Hematopoietic multipotent progenitor cell treated with erythropoietin and hydrocortisone succinate and interleukin-3 and kit ligand, for 4 days (in vitro differentiated cells): ENCODE measurements at regions not wholly inside any gene's neighbourhood (a gene's known extent, or its start where the extent isn't known, plus 50 kb on each side); places are given as distances from the start of the nearest gene placed in this dataset.

ENCODE experiments used
- DNase-seq: peaks from one replicate; pipeline ENCODE4 v3.0.0-alpha.2; 2015

DNA sequence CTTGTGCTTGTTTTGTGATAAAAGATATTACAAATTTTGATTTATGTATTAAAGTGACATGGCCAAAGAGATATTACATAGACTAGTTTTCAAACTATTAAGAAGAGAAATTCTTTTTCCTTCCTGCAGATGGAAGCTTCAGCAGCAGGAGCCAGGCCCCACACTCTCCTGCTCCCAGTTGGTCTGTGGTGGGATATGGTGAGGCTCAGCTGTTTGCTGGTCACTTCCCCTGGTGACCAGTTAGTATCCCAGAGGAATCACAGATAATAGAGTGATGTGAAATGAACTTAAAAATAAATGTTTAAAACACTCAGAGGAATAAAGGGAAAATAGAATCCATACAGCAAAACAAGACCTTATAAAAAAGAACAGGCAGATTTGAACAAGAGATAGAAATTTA is 154.7 kb downstream of the KTN1 start:
- no peak for DNase-seq

DNA sequence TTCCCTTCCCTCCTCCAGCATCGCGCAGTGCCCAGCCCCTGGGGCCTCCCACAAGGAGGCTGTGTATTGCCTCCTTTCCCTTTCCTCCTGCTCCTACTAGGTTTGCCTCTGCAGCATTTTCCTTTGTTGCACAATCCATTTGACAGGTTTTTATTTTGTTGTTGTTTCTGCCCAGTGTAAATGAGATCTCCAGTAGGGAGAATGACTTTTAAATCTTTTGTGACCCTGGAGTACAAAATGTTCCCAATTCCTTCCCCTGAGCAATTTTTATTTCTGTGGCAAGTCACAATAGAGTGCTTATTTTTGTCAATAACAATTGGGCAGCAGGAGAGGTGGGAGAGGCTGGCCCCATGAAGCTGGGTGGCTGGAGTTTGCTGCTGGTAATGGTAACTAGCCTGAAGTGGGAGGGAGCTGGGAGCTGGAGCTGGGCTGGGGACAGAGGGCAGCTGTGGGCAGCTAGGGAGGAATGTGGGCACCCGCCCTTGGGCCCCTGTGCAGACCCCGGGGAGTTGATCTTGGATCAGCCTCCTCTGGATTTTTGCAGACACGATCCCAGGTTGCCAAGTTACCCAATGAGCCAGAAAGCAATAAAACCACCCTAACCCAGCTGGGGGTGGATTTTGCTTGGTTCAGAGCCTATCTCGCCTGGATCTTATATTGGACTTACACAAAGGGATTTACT is 160.1 kb downstream of the KTN1 start:
- DNase-seq = no peak

DNA sequence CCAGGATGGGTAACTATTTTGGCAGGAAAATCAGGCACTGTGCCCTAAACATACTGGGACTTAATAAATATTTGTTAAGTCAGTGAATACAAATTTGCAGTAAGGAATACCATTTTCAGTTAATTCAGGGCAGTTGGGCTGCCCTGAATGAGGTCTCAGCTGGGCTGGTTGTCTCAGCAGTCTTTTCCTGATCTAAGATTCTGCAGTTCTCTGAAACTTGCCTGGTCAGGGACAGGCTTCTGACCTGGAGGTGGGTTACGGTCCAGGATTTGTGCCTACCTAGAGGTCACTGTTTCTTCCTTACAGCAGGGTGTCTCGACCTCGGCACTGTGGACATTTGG is 160.6 kb downstream of the KTN1 start:
- no peak for DNase-seq

DNA sequence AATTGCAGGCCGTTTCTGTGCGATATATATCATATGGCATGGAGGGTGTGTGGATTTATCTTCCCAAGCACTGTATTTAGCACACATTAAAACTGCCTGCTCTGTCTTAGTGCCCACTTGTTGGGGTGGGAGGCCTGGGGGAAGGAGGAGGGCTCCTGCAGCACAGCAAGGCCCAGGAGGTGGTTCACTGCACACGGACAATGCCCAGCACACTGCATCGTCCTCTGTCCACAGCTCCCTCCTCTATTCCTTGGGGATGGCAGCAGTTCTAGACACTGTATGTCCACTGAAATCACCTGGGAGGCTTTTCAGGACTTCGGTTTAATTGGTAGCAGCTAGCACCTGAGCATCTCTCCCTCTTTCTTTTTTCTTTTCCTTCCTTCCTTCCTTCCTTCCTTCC is 161.2 kb downstream of the KTN1 start:
- no peak for DNase-seq

DNA sequence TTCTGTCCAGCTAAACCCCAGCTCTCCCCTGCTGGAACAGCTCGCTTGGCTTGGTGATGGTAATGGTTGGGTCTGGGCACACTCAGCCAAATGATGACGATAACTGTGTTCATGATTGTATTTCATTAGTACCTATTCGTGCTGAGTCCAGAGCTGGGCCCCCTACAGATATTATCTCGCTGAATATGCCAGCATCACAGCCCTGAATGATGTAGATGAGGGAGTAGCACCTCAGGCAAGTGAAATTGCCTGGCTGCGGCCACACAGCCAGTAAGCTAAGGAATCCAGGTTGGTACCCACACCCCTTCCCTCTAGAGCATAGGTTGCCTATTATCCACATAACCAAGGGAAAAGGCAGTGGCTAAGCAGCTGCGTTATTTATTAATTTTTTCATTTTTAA is 163.5 kb downstream of the KTN1 start:
- no peak for DNase-seq

DNA sequence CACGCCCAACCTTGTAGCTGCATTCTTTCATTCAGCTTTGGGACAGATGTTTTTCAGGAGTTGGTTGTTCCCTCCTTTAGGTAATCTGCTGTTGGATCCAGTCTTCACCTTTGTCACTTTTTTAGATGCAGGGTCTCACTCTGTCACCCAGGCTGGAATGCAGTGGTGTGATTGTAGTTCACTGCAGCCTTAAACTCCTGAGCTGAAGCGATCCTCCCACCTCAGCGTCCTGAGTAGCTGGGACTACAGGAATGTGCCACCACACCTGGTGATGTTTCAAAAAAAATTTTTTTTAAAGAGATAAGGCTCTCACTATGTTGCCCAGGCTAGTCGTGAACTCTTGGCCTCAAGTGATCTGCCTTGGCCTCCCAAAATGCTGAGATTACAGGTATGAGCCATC is 164.3 kb downstream of the KTN1 start:
- DNase-seq = no peak

DNA sequence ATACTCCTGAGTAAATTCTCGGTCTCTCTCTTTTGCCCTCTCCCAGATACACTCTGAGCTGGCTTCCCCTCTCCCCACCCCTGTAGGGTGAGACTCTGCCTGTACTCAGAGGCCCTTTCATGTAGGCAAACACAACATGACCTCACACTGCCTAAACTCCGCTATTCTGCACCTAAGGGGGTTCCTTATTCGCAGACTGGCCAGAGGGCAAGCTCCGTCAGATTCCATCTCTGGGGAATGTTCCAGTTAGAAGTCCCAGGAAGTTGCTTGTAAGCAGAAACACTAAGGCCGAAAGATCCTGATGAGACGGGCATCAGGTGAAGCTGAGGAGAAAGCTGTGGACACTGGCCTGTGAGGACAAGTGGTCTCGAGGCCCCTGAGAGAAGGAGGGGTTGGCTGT is 165.9 kb downstream of the KTN1 start:
- no peak for DNase-seq

DNA sequence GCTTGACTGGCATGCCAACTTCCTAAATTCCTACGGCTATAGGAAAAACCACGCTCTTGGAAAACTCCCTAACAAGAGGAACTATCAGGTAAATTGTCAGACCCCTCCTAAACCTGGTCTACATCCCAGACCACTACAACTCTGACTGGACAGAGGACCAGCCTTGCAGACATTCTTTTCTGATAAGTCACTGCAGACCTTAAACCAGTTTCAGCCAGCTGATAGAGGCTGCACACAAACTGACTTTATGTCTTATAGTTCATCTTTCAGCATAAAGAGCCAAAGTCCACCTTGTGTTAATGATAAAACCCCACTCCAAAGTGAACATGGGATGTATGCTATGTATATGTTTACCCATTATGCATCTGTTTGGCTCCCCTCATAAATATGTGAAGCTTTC is 166.6 kb downstream of the KTN1 start:
- DNase-seq = no peak

DNA sequence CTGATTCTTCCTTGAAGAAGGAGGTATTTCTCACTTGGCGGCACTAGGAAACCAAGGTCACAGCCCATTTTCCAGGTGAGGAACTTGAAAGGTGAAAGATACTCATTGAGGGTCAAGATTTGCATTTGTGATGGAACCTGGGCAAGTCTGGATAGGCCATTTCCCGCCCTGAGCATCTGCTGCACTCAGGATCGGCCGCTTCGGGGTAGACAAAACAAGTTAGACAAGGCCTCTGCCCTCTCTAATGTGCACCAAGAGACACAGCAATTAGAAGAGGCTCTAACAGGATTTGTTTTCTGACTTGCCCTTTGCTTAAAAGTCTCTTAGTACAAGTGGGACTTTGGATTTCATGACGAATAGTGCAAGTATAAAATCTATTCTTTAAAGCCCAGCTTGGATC is 167.2 kb downstream of the KTN1 start:
- DNase-seq = no peak

DNA sequence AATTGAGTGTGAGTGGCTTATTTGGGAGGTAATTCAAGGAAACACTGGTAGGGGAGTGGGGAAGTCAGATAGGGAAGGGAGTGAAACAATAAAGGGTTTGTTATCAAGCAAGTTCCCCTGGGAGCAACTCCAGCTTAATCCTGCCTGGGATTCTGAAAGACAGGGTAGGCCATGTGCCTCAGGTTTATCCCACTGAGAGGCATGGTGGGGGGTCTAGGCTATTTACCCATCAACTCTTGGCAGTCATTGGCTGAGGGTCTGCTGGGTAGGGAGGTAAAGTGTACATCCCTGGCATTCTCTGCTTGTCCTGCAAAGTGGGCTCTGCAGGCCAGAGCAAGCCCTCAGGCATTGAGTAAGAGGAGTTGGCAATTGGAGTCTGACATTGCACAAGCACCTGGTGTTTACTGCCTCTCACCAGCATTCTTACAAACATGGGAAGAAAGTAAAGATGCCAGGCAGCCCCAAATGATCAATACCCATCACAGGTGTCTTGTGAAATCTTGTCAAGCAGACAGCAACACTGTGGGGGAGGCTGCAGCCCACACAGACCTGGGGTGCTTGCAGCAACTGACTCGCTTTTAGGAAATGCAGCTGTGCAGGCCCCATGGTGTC is 169.3 kb downstream of the KTN1 start:
- no peak for DNase-seq

DNA sequence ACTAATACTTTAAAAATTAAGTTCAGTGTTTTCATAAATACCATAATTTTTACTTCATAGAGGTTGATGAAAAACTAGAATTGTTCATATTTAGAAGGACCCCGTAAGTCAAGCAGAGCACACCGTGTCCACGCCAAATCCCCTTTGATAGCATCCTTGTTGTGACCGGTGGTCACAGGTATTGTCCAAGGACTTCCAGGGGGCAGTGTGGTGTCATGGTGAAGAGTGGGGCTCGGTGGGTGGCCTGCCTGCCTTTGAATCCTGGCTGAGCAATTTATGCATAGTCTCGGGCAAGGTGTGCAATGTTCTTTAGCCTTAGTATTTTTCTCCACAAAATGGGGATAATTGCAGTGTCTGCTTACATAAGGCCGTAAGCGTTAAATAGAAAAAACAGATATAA is 169.9 kb downstream of the KTN1 start:
- no peak for DNase-seq

DNA sequence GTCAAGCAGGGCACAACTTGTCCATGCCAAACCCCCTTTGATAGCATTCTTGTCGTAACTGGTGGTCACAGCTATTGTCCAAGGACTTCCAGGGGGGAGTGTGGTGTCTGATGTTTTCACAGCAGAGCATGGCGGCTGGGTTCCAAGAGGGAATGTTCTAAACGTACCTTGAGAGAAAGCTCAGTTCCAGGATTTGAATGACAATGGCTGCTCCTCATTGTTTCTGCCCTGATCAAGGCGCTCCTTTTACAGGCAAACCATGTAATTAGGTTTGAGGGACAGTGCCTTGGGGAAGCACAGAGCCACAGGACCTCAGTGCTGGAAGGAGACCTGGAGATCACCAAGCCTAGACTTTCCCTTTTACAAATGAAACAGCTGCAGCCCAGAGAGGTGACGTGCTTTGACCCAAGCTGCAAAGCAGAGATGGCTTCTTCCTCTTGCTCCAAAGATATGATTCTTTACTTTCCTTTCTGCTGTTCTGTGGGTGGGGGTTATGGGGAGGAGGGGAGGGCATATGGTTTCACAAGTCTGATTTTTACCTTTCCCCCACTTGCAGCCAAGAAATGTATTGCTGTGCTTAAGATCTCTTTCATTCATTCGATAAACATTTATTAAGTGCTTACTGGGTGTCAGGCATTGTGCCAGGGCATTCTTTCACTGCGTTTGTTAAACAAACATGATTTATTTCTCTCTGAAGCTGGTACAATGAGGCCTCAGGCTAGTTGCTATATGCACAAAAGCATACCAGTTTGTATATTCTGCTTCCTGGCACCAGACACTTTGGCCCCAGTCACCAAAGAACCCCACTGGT is 172.8 kb downstream of the KTN1 start:
- DNase-seq = no peak

DNA sequence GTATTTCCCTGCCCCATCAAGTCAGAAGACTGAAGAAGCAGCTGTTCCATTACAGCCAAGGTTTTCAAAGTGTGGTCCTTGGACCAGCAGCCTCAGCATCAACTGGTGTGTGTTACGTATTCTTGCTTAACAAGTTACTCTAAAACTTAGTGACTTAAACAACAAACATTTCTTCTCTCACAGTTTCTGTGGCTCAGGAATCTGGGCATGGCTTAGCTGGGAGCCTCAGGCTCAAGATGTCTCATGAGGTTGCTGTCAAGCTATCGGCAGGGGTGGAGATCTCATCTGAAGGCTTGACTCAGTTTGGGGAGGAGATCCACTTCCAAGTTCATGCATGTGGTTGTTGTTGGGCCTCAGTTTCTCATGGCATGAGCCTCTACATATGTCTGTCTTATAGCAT is 174.5 kb downstream of the KTN1 start:
- no peak for DNase-seq

DNA sequence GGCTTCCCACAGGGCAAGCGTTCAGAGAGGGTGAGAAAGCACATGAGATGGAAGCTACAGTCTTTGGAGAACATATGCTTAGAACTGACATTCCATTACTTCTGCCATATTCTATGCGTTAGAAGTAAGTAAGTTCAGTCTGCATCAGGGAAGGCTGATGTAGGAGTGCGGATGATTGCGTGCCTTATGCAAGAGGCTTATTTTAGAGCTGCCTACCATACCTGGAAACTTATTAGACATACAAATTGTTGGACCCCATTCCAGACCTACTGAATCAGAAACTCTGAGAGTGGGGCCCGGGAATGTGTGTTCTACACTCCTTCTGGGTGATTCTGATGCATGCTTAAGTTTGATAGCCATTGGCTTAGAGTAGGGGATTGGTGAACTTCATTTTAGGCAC is 174.9 kb downstream of the KTN1 start:
- DNase-seq = no peak

DNA sequence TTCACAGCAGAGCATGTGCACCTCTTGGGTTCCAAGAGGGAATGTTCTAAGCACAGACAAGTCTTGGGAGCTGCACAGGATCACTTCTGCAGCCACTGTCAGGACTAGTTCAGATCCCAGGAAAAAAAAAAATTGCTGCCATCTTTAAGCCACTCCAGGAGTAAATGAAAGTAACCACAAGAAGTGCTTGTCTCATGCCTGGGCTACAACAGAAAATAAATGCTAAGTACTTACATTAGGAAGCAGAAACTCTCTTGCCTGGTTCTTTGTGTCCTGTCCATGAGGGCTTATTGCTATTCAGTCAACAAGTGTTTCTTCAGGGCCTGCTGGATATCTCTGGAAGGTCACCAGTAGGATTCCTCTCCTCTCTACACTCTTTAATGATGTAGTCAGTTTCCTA is 176.1 kb downstream of the KTN1 start:
- no peak for DNase-seq

DNA sequence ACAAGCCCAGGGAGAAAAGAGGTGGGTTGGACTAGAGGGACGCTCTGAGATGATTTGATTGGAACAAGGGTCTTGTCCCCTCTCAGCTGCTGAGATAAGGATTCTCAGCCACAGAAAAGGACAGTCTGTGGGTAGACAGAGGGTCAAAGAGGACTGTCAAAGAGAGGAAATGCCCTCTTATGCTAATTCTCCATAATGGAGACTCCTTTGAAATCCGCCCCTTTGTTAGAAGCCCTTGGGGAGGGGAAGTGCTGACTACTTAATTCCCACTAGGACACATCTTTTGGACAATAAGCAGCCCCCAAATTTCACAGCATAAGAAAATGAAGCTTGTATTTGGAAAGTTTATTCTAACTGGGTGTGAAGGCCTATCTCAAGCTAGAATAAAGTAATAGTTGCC is 176.6 kb downstream of the KTN1 start:
- no peak for DNase-seq

DNA sequence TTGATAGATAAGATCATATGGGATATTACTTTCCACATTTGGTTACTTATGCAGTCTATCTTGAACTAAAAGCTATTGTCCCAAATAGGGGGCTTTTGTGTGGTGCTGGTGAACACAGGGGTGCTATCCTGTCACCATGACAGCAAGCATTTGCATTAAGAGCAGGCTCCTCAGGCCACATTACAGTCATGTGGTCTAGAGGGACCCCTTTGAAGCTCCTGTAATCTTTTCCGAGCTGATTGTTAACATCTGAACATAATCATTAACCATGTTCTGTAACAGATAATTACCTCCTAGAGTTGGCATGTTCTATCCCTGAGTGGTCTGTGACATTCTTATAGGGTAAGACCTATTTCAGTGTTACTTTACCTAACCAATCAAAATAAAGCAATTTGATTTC is 178.8 kb downstream of the KTN1 start:
- DNase-seq = no peak

DNA sequence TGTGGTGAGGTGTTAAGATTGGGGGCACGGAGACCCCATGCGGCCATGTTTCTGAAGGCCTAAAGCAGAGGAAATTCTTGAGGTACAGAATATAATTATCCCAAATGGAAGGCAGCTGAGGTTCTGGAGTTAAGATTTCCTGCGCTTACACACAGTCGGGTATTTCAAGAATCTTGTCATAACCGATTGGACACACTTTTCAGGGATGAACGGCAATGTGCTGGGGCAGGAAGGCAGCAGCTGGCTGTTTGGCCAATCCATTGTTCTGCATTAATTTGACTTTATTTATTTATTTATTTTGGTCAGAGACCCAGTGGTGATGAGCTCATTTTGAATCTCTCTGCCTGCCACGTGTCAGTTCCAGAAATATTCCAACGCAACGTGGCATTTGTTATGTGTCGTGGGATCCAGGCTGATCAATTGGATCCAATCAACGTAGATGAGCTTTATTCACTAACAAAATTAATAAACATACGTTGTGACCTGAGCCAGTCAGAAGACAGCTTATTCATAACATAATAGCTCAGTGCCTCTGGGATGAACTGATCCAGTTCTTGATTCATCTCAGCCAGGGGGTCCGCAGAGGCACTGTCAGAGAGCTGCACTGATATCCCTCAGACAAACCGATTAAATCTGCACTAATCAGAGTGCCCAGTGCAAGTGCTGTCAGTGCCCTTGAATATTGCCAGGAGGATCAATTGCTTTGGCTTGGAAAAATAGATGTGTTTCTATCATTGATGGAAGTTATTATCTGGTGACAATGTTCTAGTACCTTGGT is 181.0 kb downstream of the KTN1 start:
- DNase-seq = no peak

DNA sequence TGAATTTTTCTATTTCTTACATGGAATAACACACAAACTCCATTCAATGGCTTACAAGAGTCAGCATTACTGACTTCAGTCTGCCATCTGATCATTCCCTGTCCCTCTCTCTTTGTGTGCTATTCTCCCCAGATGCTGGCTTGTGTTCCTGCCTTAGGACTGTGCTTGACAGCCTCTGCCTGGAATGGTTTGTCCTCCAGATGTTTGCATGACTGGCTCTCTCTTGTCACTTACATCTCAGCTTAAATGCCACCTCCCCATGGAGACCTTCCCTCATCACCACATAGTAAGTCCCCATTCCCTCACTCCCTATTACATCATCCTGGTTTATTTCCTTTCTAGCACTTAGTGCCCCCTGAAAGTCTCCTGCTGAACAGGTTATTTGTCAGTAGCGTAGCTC is 181.6 kb downstream of the KTN1 start:
- DNase-seq = no peak

DNA sequence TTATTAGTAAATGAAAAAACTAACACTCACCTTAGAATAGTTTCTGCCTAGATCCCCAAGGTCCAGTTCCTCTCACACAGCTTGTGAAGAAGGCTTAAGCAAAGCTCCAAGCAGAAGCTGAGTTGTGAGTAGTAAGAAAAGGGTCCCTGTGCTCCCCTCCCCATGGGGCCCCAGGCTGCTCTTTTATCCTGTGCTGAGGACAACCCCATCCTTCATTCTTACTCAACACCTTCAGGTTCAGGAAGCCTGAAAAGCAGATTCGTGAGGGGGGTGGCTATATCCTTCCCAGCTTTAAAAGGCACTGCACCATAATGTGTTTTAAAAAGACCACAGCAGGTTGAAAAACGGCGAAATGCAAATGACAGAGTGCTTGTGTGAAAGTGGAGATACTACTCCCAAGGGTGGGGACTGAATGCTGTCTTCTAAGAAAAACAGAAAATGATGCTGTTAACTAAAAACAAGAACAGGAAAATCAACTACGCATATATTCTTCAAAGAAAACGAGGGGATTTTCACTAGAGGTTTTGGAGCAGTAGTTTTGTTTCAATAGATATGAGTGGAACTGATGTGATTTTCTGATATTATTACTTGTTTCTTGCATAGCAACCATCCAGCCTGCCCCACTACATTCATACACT is 182.7 kb downstream of the KTN1 start:
- DNase-seq = no peak

DNA sequence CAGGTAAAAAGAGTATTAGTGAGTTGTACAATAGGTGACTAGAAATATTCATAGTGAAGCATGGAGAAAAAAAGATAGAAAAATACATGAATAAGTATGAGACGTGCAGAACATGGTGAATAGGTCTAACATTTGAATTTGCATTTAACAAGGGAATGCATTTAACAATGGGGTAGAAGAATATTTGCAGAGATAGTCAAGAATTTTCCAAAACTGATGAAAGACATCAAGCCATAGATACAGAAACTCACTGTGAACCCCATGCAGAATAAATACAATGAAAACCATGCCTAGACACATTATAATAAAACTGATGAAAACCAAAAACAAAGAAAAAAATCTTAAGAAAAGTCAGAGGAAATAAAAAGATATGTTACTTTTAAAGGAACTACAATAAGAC is 184.8 kb downstream of the KTN1 start:
- no peak for DNase-seq

DNA sequence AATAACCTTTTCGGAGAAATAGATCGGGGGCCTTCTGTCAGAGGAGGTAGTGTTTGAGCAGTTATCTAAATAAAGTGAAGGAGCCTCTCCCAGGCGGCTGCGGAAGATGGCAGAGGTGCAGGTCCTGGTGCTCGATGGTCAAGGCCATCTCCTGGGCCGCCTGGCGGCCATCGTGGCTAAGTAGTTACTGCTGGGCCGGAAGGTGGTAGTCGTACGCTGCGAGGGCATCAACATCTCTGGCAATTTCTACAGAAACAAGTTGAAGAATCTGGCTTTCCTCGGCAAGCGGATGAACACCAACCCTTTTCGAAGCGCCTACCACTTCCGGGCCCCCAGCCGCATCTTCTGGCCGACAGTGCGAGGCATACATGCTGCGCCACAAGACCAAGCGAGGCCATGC is 186.1 kb downstream of the KTN1 start:
- no peak for DNase-seq

DNA sequence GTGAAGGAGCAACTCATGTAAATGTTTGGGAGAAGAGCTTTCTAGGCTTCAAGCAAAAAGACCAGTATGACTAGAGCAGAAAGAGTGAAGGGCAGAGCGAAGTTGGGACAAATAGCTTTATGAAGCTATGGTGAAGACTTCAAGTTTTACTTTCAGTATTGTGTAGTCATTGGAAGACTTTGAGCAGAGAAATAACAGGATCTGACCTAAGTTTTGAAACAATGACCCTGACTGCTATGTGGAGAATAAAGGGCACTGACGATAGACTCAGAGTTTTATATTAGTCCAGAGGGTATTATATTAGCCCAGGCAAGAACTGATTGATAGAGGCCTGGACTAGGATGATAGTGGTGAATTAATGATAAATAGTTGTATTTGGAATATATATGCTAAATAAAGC is 187.3 kb downstream of the KTN1 start:
- no peak for DNase-seq
